Muscle of leg (tissue), 3 donors: ENCODE measurements at regions not wholly inside any gene's neighbourhood (a gene's known extent, or its start where the extent isn't known, plus 50 kb on each side); places are given as distances from the start of the nearest gene placed in this dataset.
A peak's percentile ranks its signal among the peaks of the same experiment; 100 is the strongest.
"Not testable (repeated sequence)": the region's sequence is repeated elsewhere in the genome, so short reads cannot be mapped to it uniquely, and the experiment has no call there.

Experiments used
- DNase-seq: peaks from one replicate; pipeline ENCODE4 v3.0.0; 2013
- H3K27ac ChIP-seq: one replicate; pipeline ENCODE4 v1.5.1; 2013; ENCODE audit warnings: mild to moderate bottlenecking, low read length, control low read depth
- H3K27me3 ChIP-seq: one replicate; pipeline ENCODE4 v1.6.1; 2013; ENCODE audit warnings: low read length; ENCODE audit not compliant: control insufficient read depth, insufficient read depth
- H3K36me3 ChIP-seq: one replicate; pipeline ENCODE4 v1.6.1; 2013; ENCODE audit warnings: low read length; ENCODE audit not compliant: control insufficient read depth, insufficient read depth
- H3K4me1 ChIP-seq: one replicate; pipeline ENCODE4 v1.6.1; 2013; ENCODE audit warnings: low read length; ENCODE audit not compliant: control insufficient read depth, insufficient read depth
- H3K4me3 ChIP-seq: one replicate; pipeline ENCODE4 v1.5.1; 2013; ENCODE audit warnings: low read length, control low read depth
- H3K9me3 ChIP-seq: replicated peaks from 2 replicates; pipeline ENCODE4 v1.6.1; 2013; ENCODE audit warnings: low read depth, low read length; ENCODE audit not compliant: control insufficient read depth
- WGBS: methylation state at CpG from one replicate; pipeline ENCODE4 v1.1.5; 2013; ENCODE audit warnings: missing lambda C conversion rate; ENCODE audit not compliant: insufficient coverage; 5-methylcytosine and 5-hydroxymethylcytosine counted together

DNA sequence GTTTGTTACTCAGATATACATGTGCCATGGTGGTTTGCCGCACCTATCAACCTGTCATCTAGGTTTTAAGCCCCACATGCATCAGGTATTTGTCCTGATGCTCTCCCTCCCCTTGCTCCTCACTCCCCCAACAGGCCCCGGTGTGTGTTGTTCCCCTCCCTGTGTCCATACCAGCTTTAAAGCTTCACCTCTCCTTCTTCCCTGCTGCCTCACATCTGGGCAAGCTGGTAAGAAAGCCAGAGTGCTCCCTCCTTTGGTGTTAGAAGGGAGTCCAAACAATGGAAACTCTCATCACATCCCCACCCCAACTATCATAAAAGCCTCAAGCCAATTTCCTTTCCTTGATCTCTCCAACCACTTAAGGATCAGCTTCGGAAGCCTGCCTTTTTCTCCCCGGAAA, 1115.6 kb upstream of the GOT2 start:
- whole genome bisulfite sequencing, result 100% methylated on average over 1 of the region's 4 CpGs
- no peaks in the 10 kb centered on the region for H3K36me3 ChIP-seq
- no peak overlapping the region for H3K27ac ChIP-seq
- H3K27me3 ChIP-seq, result no peaks in the 10 kb centered on the region
- H3K9me3 ChIP-seq, result no peaks in the 10 kb centered on the region
- no peak for DNase-seq
- H3K4me1 ChIP-seq, result no peaks in the 10 kb centered on the region
- H3K4me3 ChIP-seq, result no peak overlapping the region

GRCh38 chr16:59848296-59848695, 1114.2 kb upstream of the GOT2 start:
- Histone ChIP-seq H3K36me3 (no peaks in the 10 kb centered on the region), H3K4me3 (no peak overlapping the region), H3K9me3 (no peaks in the 10 kb centered on the region), H3K27ac (no peak overlapping the region), H3K27me3 (no peaks in the 10 kb centered on the region), H3K4me1 (no peaks in the 10 kb centered on the region)
- peak; percentile 82 for DNase-seq

- Histone ChIP-seq H3K36me3 (no peaks in the 10 kb centered on the region), H3K4me3 (no peak overlapping the region), H3K4me1 (no peaks in the 10 kb centered on the region), H3K27ac (no peak overlapping the region), H3K27me3 (no peaks in the 10 kb centered on the region), H3K9me3 (no peaks in the 10 kb centered on the region)
- DNase-seq, result no peak
- WGBS, result no CpG with 5 or more reads among the region's 3 CpGs
Measured at GRCh38 chr16:59840169-59840568, 1106.1 kb upstream of the GOT2 start.

DNA sequence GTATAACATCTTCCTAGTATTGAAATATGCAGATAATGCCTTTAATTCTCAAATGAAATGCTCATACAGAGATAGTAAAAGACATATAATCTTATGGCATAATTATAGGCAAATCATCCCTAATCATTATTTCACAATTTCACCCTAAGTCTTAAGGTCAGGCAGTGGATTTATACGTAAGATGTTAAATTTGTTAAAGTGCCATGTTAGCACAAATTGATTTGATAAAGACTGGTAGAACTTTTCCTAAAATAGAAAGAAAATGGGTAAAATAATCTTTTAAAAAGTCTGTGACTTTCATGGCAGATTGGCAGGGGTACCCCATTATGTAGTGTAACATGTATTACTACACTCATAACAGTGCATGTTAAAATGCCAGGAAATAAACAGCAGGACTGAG, 1092.7 kb upstream of the GOT2 start:
- no CpG with 5 or more reads among the region's 1 CpG for WGBS
- Histone ChIP-seq H3K9me3 (no peaks in the 10 kb centered on the region), H3K27me3 (no peaks in the 10 kb centered on the region), H3K4me3 (no peak overlapping the region), H3K27ac (no peak overlapping the region), H3K4me1 (no peaks in the 10 kb centered on the region), H3K36me3 (no peaks in the 10 kb centered on the region)
- DNase-seq, result no peak

GRCh38 chr16:59809488-59809887, 1075.4 kb upstream of the GOT2 start:
- DNase-seq, H3K27me3 ChIP-seq, H3K27ac ChIP-seq, H3K9me3 ChIP-seq, H3K4me3 ChIP-seq, H3K4me1 ChIP-seq, H3K36me3 ChIP-seq: not testable (repeated sequence)
- 80% methylated on average over 11 of the region's 11 CpGs for WGBS

- H3K36me3 ChIP-seq, result no peaks in the 10 kb centered on the region
- no CpG with 5 or more reads among the region's 1 CpG for WGBS
- peaks cover 3% of the 10 kb centered on the region for H3K9me3 ChIP-seq
- no peak overlapping the region for H3K4me3 ChIP-seq
- DNase-seq, result no peak
- H3K27ac ChIP-seq, result no peak overlapping the region
- H3K27me3 ChIP-seq, result no peaks in the 10 kb centered on the region
- H3K4me1 ChIP-seq, result no peaks in the 10 kb centered on the region
Measured at GRCh38 chr16:59783191-59783590, 1049.1 kb upstream of the GOT2 start.

DNA sequence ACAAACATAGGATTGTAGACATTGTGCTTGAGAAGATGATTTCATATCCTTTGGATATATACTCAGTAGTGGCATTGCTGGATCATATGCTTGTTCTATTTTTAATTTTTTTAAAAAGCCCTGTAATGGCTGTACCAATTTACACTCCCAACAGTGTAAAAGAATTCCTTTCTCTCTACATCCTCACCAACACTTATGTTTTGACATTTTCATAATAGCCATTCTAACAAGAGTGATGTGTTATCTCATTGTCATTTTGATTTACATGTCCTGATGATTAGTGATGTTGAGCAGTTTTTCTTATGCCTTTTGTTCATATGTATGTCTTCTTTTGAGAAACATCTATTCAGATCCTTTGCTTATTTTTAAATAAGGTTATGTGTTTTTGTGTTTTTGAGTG, 1039.2 kb upstream of the GOT2 start:
- H3K27me3 ChIP-seq, result no peaks in the 10 kb centered on the region
- no peaks in the 10 kb centered on the region for H3K36me3 ChIP-seq
- no peak for DNase-seq
- no peak overlapping the region for H3K27ac ChIP-seq
- no peaks in the 10 kb centered on the region for H3K4me1 ChIP-seq
- H3K4me3 ChIP-seq, result no peak overlapping the region
- H3K9me3 ChIP-seq, result no peaks in the 10 kb centered on the region

GRCh38 chr16:59759296-59759695, 1025.2 kb upstream of the GOT2 start:
- Histone ChIP-seq H3K36me3 (no peaks in the 10 kb centered on the region), H3K9me3 (peaks cover 2% of the 10 kb centered on the region), H3K27ac (no peak overlapping the region), H3K4me3 (no peak overlapping the region), H3K27me3 (no peaks in the 10 kb centered on the region), H3K4me1 (no peaks in the 10 kb centered on the region)
- no CpG with 5 or more reads among the region's 3 CpGs for WGBS
- peak; percentile 73 for DNase-seq

GRCh38 chr16:59758848-59759247, 1024.7 kb upstream of the GOT2 start:
- peaks cover 2% of the 10 kb centered on the region for H3K9me3 ChIP-seq
- H3K27me3 ChIP-seq, result no peaks in the 10 kb centered on the region
- H3K4me1 ChIP-seq, result no peaks in the 10 kb centered on the region
- no peaks in the 10 kb centered on the region for H3K36me3 ChIP-seq
- H3K27ac ChIP-seq, result no peak overlapping the region
- WGBS, result 86% methylated on average over 1 of the region's 1 CpG
- no peak for DNase-seq
- no peak overlapping the region for H3K4me3 ChIP-seq

GRCh38 chr16:59754854-59755253, 1020.7 kb upstream of the GOT2 start:
- 94% methylated on average over 17 of the region's 19 CpGs for WGBS
- Histone ChIP-seq H3K36me3 (no peaks in the 10 kb centered on the region), H3K4me1 (no peaks in the 10 kb centered on the region), H3K4me3 (no peak overlapping the region), H3K9me3 (peaks cover 2% of the 10 kb centered on the region), H3K27ac (no peak overlapping the region), H3K27me3 (no peaks in the 10 kb centered on the region)
- DNase-seq, result no peak

- Histone ChIP-seq H3K9me3 (no peaks in the 10 kb centered on the region), H3K27ac (no peak overlapping the region), H3K36me3 (no peaks in the 10 kb centered on the region), H3K27me3 (no peaks in the 10 kb centered on the region), H3K4me3 (no peak overlapping the region), H3K4me1 (no peaks in the 10 kb centered on the region)
- WGBS, result no CpG with 5 or more reads among the region's 3 CpGs
- no peak for DNase-seq
Measured at GRCh38 chr16:59749662-59750336, 1015.7 kb upstream of the GOT2 start.
